Tibial nerve (tissue), 4 donors: ENCODE measurements at regions not wholly inside any gene's neighbourhood (a gene's known extent, or its start where the extent isn't known, plus 50 kb on each side); places are given as distances from the start of the nearest gene placed in this dataset.

Experiments
- EP300 ChIP-seq, 2 donors: sonication (generic); formaldehyde crosslinking; IDR thresholded peaks; one replicate each; pipeline ENCODE4 v1.6.1; 2017; ENCODE audit warnings: antibody characterized with exemption in 2 of 2, mild to moderate bottlenecking in 1 of 2
- POLR2A ChIP-seq, 2 donors: fragments of 450-650 bp; IDR thresholded peaks; one replicate each; pipeline ENCODE4 v1.6.1; 2017; ENCODE audit warnings: antibody characterized with exemption in 2 of 2, mild to moderate bottlenecking in 2 of 2, moderate library complexity in 2 of 2
- TF ChIP-seq, protein P1 (sequence below), 5 experiments: fragments of 200-600 bp in 3 of 5; fragments of 450-650 bp in 2 of 5; sonication (generic) in 3 of 5; IDR thresholded peaks; one replicate each; pipeline ENCODE4 v1.5.1; 2016 to 2019; ENCODE audit warnings: antibody characterized with exemption in 5 of 5, mild to moderate bottlenecking in 3 of 5, moderate library complexity in 2 of 5

DNA sequence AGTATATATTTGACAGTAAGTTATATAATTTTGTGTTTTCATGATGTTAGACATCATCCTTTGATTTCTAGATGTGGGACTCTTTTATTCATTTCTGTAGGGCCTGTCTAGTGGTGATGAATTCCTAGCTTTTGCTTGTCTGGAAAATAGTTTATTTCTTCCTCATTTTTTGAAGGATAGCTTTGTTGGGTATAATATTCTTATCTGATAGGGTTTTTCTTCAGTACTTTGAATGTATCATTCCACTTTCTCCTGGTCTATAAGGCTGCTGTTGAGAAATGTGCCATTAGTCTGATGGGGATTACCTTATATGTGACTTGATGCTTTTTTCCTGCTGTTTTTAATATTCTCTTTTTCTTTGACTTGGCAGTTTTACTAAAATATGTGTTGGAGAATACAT is 1104.5 kb downstream of the FAT4 start:
- TF ChIP-seq, protein P1, sequence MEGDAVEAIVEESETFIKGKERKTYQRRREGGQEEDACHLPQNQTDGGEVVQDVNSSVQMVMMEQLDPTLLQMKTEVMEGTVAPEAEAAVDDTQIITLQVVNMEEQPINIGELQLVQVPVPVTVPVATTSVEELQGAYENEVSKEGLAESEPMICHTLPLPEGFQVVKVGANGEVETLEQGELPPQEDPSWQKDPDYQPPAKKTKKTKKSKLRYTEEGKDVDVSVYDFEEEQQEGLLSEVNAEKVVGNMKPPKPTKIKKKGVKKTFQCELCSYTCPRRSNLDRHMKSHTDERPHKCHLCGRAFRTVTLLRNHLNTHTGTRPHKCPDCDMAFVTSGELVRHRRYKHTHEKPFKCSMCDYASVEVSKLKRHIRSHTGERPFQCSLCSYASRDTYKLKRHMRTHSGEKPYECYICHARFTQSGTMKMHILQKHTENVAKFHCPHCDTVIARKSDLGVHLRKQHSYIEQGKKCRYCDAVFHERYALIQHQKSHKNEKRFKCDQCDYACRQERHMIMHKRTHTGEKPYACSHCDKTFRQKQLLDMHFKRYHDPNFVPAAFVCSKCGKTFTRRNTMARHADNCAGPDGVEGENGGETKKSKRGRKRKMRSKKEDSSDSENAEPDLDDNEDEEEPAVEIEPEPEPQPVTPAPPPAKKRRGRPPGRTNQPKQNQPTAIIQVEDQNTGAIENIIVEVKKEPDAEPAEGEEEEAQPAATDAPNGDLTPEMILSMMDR (IDR thresholded peaks at IDR 0.05) = no peak
- TF ChIP-seq EP300 (IDR thresholded peaks at IDR 0.05) (no peak), POLR2A (IDR thresholded peaks at IDR 0.05) (no peak)
